ENCODE measurements at regions not wholly inside any gene's neighbourhood (a gene's known extent, or its start where the extent isn't known, plus 50 kb on each side); places are given as distances from the start of the nearest gene placed in this dataset.
"Not testable (repeated sequence)": the region's sequence is repeated elsewhere in the genome, so short reads cannot be mapped to it uniquely, and the experiment has no call there.

DNA sequence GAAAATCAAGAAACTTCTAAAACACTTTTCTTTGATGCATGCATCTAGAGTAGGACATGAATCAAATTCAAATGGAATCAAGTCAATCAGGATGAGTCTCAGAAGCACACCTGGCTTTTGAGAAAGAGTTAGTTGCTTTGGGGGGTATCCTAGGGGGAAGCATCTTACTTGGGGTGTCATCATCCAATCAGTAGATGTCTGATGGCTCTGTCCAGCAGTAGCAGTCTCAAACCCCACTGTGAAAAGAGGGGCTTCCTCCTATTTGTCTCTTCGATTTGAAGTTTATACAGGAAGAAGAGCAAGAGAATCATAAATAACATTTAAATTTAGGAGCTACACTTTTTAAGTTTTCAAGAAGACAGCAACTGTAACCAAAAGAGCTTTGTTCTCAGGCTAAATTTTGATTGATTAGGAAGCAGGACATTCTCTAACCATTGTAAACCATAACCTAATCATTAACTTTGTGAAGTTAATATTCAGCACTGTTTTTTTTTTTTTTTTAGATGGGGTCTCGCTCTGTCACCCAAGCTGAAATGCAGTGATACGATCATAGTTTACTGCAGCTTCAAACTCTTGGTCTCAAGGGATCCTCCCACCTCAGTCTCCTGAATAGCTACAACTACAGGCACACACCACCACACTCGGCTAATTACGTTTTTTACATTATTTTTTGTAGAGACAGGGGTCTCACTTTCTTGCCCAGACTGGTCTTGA lies 614.7 kb downstream of the CSNK1G3 start:
- no peak for DNase-seq (ENCODE audit: low spot score)

DNA sequence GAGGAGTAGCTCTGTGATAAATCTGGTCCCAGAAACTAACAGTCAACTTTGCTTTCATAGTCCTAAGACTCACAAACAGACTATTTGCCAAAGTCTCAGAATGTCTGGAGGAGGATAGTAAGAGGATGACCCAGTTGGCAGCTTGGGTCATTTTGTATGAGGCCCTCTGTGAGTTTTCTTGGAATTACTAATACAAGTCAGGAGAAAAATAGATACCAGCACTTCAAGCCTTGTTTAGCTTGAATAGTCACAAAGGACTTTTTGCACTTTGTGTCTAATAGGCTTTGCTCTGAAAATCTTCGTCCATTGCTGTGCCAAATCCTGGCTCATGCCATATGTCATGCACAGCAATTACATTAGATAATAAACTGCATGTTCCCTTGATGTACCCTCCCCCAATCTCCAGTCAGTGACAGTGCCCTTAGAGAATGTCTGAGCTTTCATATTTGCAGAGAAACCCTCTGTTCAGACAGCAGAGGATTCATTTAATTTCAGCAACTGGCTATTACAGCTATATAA lies 612.8 kb downstream of the CSNK1G3 start:
- DNase-seq (ENCODE audit: low spot score) = no peak

DNA sequence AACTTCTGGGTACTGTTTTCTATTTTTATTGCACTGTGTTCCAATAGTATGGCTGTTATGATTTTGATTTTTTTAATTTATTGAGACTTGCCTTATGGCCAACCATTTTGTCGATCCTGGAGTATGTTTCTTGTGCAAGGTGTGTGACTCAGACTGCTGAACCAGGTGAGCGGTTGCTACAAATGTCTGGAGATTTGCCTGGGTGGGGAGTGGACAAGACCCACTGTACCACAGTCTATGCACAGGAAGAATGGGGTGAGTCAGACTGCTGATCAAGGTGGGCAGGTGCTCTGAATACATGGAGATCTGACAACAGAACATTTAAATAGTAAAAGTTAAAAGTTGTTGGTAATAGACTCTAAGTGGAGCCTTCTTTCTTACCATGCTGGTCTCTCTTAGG lies 609.2 kb downstream of the CSNK1G3 start:
- no peak for DNase-seq (ENCODE audit: low spot score)

DNA sequence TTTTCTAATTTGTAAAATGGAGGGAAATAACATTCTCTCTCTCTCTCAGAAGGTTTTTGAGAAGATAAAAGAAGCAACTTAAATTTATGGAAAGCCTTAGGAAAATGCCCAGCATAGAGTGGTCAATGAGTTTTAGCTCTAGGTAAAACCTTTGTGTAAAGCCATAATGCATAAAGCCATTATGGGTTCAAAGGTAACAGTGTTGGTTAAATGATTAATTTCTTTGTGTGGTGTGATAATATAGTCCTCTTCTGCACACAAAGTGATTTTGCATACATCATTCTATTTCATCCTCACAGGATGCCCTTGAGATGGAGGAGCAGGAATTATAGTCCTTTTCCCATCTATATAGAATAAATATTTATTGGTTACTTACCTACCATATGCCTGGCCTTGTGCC lies 602.9 kb downstream of the CSNK1G3 start:
- no peak for DNase-seq (ENCODE audit: low spot score)

DNA sequence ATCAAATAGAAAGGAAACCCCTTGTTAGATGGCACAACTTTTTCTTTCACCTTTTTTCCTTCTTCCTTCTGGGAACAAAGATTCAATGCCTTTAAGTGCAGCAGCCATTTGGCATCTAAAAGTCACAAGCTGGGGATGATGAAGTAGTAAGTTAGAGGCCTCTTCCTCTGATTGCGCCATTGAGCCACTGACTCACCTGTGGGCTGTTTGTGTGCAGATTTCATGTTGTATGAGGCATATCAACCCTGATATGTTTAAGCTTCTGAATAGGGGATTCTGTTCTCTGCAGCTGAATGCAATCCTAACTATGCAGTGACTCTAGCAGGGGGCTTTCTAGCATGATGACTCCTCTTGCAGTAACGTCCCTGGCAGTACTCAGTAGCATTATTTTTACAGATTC lies 599.9 kb downstream of the CSNK1G3 start:
- no peak for DNase-seq (ENCODE audit: low spot score)

DNA sequence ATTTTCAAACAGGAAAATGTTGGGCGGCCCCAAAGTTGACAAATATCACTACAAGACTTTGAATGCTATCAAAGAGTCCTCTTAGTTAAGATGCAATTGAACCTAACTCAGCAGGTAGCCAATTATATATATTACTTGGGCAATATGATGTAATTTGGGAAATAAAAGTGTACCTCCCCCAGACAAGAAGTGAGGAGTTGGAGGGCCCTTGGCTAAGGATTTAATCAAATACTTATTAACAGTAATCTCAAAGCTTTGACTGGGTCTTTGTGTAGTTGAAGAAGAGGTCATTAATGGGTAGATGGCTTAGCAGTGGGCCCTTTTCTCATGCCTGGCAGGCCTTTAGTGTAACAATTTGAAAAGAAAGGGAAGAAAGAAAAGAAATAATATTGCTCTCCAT lies 599.0 kb downstream of the CSNK1G3 start:
- DNase-seq (ENCODE audit: low spot score) = no peak

DNA sequence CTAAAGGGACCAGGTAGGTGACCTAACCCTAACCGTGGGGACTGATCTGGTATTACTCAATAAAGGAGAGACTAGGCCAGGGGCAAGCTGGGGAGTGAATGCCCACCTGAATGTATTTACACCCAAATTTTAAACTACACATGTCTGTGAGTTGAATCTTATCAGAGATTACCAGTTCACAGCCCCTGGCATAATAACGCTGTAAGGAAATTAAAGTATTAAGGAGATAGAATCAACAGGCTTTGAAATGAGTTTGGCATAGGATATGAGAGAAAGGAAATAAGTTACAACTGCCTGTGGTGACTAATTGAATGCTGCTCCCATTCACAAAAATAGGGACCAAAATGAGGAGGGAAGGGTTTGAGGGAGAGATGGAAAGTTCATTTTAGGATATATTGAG lies 593.3 kb downstream of the CSNK1G3 start:
- DNase-seq (ENCODE audit: low spot score) = no peak

DNA sequence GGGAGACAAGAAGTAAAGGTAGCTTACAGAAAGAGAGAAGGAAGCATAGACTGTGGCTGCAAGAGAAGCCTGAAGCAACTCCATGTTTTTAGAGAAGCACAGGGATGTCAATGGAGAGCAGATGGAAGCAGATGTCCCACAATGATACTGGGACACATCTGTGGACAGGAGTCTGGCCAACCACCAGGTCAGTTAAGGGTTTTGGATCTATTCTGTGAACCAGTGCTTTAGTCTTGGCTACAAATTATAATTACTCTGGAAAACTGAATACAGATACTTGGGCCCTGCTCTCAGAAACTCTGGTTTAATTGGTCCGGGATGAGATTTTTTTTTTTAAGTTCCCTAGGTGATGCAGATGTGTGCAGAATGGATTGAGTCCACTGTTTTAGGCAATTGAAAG lies 592.8 kb downstream of the CSNK1G3 start:
- no peak for DNase-seq (ENCODE audit: low spot score)

DNA sequence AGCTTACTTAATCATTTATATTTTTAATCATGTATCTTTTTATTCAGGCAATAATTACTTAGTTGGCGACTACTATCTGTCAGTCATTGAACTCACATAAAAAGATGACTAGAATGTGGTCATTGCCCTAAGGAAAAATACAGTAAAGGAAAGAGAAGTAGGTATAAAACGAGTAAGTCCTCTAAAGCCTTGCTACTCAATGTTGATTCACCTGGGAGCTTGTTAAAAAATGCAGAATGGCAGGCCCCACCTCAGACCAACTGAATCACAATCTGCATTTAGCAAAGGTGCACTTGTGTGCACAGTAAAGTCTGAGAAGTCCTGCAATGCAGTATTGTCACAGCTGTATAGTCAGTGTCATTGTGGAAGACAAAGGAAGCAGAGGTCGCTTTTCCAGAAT lies 592.4 kb downstream of the CSNK1G3 start:
- no peak for DNase-seq (ENCODE audit: low spot score)

DNA sequence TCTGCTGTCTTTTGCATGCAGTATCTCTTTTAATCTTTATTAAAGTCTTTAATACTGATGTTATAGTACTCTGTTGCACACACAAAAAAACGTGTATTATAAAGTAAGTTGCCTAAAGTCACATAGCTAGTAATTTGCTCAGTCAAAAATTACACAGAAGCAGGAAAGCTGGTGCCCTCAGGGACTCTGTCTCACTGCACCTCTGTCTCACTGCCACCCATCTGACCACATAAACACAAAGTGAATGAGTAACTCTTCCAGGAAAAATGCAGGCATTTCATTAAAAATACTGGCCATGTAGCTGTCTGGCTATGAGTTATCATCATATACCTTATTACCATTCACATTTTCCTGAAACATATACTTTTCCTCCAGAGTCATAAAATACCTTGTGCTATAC lies 591.7 kb downstream of the CSNK1G3 start:
- no peak for DNase-seq (ENCODE audit: low spot score)

DNA sequence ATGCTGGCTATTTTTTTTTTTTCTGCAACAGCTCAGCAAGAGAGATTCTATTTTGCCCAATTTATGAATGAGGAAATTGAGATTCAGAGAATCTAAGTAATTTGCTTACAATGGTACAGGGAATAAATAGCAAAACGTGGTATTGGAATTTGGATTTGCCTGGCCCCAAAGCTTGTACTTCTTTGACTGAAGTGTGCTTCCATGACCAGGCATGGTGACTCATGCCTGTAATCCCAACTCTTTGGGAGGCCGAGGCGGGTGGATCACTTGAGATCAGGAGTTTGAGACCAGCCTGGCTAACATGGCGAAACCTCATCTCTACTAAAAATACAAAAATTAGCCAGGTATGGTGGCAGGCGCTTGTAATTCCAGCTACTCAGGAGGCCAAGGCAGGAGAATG lies 591.1 kb downstream of the CSNK1G3 start:
- DNase-seq (ENCODE audit: low spot score) = not testable (repeated sequence)

DNA sequence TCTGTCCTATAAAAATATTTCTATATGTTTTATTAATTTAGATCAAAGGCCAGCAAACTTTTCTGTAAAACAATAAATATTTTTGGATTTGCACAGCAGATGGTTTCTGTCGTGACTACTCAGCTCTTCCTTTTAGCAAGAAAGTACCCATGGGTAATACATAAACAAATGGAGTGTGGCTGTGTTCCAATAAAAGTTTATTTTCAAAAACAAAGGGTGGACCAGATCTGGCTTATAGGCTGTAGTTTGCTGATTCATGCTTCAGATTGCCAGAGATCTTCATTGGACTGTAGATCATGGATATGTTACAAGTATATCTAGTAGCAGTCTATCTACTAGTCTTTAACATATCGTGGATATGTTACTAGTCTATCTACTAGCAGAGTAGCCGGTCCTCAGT lies 590.5 kb downstream of the CSNK1G3 start:
- no peak for DNase-seq (ENCODE audit: low spot score)

DNA sequence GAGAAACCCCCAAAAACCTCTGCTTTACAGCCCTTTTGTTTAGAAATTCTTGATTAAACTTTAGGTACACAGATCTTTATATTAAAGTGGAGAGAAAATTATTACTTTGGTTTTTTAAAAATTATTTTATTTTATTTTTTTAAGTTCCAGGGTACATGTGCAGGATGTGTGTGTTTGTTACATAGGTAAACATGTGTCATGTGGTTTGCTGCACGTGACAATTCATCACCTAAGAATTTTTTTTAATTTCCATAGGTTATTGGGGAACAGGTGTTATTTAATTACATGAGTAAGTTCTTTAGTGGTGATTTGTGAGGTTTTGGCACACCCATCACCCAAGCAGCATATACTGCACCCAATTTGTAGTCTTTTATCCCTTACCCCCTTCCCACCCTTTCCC lies 581.7 kb downstream of the CSNK1G3 start:
- DNase-seq (ENCODE audit: low spot score) = no peak

DNA sequence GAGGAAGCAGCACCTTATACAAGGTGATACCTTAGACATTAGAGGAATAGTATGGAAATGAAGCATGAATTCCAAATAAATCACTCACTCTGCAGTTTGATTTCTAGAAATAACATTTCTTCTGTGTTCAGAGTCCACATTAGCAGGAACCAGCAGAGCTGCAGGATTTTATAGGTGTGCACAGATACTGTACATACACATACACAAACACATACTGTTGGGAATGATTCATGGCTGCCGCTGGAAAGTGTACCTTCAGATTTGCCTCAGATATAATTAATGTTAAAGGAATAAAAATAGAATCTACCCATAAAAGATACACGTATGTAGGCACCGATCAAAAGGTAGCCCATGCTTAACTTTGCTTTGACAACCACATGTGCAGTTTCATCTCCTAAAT lies 578.1 kb downstream of the CSNK1G3 start:
- DNase-seq (ENCODE audit: low spot score) = no peak

DNA sequence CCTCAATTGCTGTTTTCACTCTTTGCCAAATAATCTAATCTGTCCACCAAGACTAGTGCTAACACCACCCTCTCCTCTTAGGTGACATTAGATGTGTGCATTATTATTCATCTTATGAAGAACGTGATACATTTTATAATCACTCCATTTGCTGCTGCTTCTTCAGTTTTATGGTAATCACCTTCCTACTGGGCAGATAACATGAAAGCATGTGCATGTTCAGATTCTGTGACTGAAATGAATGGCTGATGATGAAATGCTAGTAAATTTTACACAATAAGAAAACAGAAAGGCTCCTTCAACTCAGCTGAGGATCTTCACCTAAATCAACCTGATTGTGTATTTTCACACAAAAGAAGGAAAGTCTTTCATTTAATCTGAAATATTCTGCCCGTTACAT lies 577.6 kb downstream of the CSNK1G3 start:
- DNase-seq (ENCODE audit: low spot score) = no peak

DNA sequence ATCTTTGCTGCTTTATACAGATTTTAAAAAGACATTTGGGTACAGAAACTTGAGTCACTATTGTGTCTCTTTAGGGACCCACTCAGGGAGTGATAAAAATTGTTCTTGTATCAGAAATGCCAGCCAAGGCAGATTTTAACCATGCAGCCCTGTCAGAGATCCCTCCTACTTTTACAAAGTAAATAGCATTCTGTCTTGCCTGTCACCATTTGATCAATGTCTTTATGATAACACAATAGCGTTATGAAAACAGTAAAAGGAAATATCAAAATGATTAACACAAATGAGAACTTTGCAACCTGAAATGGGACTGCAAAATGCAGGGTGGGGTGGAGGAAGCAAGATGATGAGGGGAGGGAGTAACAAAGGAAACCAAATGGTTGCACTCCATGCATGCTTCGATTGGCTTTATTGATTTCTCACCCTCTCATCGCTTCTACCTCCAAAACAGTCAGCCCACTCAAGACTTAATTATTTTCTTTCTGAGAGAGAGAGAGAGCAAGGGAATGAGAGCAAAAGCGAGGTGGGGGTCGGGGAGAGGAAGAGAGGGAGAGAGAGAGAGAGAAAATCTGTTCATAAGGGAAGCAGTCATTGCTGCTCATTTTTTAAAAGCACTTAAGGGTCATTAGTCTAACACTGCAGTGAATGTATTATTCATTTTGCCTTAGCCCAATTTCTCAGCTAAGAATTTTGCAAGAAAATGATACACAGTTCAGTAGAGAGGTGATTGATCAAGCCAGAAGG lies 576.5 kb downstream of the CSNK1G3 start:
- DNase-seq (ENCODE audit: low spot score) = no peak

DNA sequence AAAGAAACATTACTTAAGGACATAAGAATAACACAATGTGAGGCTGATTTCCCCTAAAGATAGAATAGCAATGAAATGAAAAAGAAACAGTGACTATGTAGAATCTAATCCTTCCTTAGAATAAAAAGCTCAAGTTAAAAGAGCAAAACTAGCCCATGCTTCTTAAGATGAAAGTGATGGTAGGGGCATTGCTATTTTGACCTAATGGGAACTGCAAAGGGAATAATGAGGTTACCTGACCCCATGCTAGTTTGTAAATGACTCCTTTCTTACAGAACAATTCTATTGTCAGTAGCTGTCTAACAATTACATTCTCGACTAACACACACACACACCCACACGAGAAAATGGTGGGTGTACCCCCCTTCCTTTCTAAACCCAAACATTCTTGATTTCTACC lies 575.8 kb downstream of the CSNK1G3 start:
- DNase-seq (ENCODE audit: low spot score) = no peak

DNA sequence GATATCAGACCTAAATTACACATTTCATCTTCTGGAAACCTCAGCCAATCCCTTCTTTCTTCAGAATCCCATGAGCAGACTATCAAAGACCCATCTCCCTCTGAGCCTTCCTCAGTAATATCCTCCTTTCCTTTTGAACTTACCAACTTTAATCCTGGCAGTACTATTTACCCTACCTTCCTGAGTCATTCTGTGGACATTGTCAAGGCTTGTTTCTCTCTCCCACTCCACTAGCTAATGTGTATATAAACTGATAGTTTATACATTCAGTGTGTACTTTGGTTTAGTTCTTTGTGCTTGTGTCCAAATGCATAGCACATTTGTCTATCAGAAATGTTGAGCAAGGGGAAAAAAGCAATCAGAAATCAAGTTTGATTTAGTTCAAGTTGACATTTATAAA lies 568.3 kb downstream of the CSNK1G3 start:
- DNase-seq (ENCODE audit: low spot score) = no peak

DNA sequence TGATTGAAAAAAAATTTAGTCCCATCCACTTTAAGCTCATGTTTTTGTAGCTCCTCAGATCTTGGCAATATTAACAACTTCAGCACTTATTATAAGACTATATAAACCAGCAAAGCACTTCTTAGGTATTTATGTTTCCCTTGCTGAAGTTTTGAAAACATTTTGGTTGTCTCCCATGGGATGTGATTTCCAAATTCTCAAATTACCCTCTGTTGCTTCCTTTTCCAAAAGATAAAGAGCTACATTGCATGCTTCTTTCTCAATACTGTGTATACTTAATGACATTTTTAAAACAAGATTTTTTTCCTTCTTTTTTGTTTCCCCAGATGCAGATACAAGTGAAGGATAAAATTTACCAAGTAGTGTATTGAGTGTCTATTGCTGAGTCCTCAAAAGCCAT lies 567.1 kb downstream of the CSNK1G3 start:
- DNase-seq (ENCODE audit: low spot score) = no peak

DNA sequence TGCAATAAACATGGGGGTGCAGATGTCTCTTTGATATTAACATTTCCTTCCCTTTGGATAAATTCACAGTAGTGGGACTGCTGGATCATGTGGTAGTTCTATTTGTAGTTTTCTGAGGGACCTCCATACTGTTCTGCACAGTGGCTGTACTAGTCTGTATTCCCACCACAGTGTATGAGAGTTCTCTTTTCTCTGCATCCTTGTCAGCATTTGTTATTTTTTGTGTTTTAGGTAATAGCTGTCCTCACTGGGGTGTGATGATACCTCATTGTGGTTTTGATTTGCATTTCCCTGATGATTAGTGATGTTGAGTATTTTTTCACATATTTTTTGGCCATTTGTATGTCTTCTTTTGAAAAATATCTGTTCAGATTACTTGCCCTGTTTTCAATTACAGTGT lies 562.5 kb downstream of the CSNK1G3 start:
- no peak for DNase-seq (ENCODE audit: low spot score)

DNA sequence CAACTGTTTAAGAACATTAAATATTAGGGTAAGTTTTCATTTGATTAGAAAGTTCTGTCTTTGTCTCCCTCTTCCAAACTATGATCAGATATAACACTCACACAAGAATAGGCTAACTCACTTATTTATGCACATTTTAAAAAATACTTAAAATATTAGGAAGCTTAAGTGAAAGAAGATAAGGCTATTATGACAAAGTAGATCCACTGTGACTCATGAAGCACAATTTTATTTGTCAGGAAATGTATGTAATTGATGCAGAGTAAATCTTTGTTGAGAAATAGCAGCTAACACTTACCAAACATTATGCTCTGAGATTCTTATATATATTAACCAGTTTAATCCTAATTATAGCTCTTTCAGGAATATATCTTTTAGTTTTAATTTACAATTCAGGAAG lies 560.6 kb downstream of the CSNK1G3 start:
- DNase-seq (ENCODE audit: low spot score) = no peak

DNA sequence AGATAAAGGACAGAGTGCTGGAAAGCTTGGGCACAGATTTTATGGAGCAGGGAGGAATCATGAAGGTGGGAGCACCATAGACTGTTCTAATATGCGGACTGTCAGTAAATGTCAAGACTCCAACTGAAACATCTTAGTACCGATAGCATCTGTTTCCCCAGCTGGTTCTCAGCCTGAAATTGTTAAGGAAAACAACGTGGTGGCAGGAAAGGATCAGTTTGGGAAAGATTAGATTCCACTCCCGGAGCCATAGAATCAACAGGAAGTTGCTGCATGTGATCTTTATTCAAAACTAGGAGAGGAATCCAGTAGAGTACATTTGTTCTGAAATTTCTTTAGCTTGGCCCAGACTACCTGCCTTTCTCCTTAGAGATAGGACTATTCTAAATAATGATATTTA lies 559.1 kb downstream of the CSNK1G3 start:
- no peak for DNase-seq (ENCODE audit: low spot score)

DNA sequence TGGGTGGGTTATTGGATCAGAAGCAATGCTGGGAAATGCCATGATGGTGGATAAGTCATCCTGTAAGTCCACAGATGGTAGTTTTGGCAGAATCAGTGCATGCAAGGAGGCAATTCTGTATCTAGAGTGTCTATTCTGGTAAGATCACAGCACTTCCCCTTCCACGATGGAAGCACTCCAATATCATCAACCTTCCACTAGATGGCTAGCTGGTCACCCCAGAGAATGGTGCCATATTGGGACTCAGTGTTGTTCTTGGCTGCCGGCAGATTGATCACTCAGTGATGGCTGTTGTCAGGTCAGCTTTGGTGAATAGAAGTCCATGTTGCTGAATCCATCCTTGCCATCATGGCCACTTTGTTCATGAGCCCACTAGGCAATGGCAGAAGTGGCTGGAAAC lies 553.5 kb downstream of the CSNK1G3 start:
- no peak for DNase-seq (ENCODE audit: low spot score)

DNA sequence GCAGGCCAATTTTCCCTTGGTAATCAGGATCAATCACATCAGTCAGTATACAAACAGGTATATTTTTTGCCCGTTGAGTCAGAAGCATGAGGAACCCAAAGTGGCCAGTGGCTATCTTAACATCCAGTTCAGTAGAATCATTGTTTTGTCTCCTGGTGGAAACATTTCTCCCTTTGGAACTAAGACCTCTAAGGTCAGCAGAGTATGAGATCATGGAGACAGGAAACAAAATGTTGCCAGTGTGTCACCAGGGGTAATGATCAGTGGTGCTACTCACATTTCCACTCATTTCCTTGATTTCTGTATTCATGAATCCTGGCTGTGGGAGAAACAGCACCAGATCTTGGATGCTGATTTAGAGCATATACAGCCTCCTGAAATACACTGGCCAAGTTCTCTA lies 553.0 kb downstream of the CSNK1G3 start:
- DNase-seq (ENCODE audit: low spot score) = no peak
